ENCODE measurements at regions not wholly inside any gene's neighbourhood (a gene's known extent, or its start where the extent isn't known, plus 50 kb on each side); places are given as distances from the start of the nearest gene placed in this dataset.

DNA sequence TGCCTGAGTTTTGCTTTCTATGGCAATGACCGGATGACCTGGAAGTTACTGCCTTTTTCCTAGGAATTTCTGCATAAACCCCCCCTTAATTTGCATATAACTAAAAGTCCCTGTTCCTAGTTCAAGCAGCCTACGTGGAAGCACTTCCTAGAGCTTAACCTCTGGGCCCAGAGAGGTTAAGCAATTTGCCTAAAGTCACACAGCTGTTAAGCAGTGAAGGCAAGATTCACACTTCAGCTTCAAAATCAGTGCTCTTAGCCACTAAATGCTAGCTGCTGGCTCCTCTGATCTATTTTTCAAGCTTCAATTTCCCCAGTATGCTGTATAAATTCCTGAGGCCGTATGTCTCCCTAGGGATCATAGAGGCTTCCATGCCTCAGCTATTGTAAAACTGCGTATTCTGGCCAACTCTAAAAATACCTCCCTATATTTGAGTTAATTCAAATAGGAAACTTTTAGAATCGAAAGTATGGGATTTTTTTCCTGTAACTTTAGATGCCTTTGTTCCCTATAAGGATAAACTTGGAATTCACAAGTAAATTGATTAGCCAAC is 53.1 kb upstream of the CD5L start:
- peaks cover 11% of the 10 kb centered on the region for H3K27me3 Mint-ChIP-seq (ENCODE audit: low read depth)
- ATAC-seq (no peak), DNase-seq (ENCODE audit: low spot score) (no peak)
- H3K9me3 Mint-ChIP-seq: peaks cover 43% of the 10 kb centered on the region
- ChIA-PET CTCF (interaction anchor here (1.3 kb wide), 1 partner anchor 54 kb away, joined by 3 read pairs; no protein-coding TSS in a partner anchor), POLR2A (no interaction called here)
- H3K27ac Mint-ChIP-seq: no peak overlapping the region
- peaks cover 18% of the 10 kb centered on the region for H3K36me3 Mint-ChIP-seq
- H3K4me3 Mint-ChIP-seq: no peak overlapping the region
- H3K4me1 Mint-ChIP-seq: no peaks in the 10 kb centered on the region
- TF ChIP-seq JAZF1 (CRISPR knock-in tag; IDR thresholded peaks at IDR 0.05) (no peak), NR1H2 (CRISPR knock-in tag; IDR thresholded peaks at IDR 0.05) (no peak), ETV6 (CRISPR knock-in tag; IDR thresholded peaks at IDR 0.05) (no peak), ZNF121 (CRISPR knock-in tag; IDR thresholded peaks at IDR 0.05) (no peak), NR3C1 (CRISPR knock-in tag; conservative IDR thresholded peaks at IDR 0.05; ENCODE audit: low read depth) (no peak), JUN (CRISPR knock-in tag; IDR thresholded peaks at IDR 0.05) (no peak), HMGXB4 (CRISPR knock-in tag; IDR thresholded peaks at IDR 0.05) (no peak), ZNF138 (CRISPR knock-in tag; conservative IDR thresholded peaks at IDR 0.05) (no peak), ZNF423 (CRISPR knock-in tag; IDR thresholded peaks at IDR 0.05) (no peak), ZBTB43 (CRISPR knock-in tag; IDR thresholded peaks at IDR 0.05) (no peak), GTF2I (CRISPR knock-in tag; conservative IDR thresholded peaks at IDR 0.05) (no peak), AR (CRISPR knock-in tag; IDR thresholded peaks at IDR 0.05) (no peak), ZNF219 (CRISPR knock-in tag; IDR thresholded peaks at IDR 0.05; ENCODE audit: borderline replicate concordance) (no peak), ESRRA (CRISPR knock-in tag; IDR thresholded peaks at IDR 0.05; ENCODE audit: borderline replicate concordance) (no peak), MLX (CRISPR knock-in tag; IDR thresholded peaks at IDR 0.05) (no peak), ELF4 (CRISPR knock-in tag; IDR thresholded peaks at IDR 0.05; ENCODE audit: low read depth) (no peak)
- TF ChIP-seq, protein P1, sequence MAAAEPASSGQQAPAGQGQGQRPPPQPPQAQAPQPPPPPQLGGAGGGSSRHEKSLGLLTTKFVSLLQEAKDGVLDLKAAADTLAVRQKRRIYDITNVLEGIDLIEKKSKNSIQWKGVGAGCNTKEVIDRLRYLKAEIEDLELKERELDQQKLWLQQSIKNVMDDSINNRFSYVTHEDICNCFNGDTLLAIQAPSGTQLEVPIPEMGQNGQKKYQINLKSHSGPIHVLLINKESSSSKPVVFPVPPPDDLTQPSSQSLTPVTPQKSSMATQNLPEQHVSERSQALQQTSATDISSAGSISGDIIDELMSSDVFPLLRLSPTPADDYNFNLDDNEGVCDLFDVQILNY (CRISPR knock-in tag; IDR thresholded peaks at IDR 0.05): no peak
- TF ChIP-seq, protein P2, sequence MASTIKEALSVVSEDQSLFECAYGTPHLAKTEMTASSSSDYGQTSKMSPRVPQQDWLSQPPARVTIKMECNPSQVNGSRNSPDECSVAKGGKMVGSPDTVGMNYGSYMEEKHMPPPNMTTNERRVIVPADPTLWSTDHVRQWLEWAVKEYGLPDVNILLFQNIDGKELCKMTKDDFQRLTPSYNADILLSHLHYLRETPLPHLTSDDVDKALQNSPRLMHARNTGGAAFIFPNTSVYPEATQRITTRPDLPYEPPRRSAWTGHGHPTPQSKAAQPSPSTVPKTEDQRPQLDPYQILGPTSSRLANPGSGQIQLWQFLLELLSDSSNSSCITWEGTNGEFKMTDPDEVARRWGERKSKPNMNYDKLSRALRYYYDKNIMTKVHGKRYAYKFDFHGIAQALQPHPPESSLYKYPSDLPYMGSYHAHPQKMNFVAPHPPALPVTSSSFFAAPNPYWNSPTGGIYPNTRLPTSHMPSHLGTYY (CRISPR knock-in tag; IDR thresholded peaks at IDR 0.05): no peak
- TF ChIP-seq, protein P3, sequence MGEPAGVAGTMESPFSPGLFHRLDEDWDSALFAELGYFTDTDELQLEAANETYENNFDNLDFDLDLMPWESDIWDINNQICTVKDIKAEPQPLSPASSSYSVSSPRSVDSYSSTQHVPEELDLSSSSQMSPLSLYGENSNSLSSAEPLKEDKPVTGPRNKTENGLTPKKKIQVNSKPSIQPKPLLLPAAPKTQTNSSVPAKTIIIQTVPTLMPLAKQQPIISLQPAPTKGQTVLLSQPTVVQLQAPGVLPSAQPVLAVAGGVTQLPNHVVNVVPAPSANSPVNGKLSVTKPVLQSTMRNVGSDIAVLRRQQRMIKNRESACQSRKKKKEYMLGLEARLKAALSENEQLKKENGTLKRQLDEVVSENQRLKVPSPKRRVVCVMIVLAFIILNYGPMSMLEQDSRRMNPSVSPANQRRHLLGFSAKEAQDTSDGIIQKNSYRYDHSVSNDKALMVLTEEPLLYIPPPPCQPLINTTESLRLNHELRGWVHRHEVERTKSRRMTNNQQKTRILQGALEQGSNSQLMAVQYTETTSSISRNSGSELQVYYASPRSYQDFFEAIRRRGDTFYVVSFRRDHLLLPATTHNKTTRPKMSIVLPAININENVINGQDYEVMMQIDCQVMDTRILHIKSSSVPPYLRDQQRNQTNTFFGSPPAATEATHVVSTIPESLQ (CRISPR knock-in tag; IDR thresholded peaks at IDR 0.05): no peak

Data from WTC11 (cell line).